GM23338 (cell line): ENCODE measurements at regions not wholly inside any gene's neighbourhood (a gene's known extent, or its start where the extent isn't known, plus 50 kb on each side); places are given as distances from the start of the nearest gene placed in this dataset.

Source experiments
- CREB1 ChIP-seq: fragments of 250-450 bp; sonication (Bioruptor Pico); IDR thresholded peaks from 2 replicates; pipeline ENCODE4 v1.5.0; 2020; ENCODE audit warnings: low read depth, mild to moderate bottlenecking, moderate library complexity
- EZH2 ChIP-seq: fragments of 200-600 bp; sonication (generic); IDR thresholded peaks from one replicate; pipeline ENCODE4 v1.8.0; 2017; ENCODE audit warnings: antibody characterized with exemption, mild to moderate bottlenecking, low read depth; ENCODE audit not compliant: unreplicated experiment
- EZH2phosphoT487 ChIP-seq: fragments of 200-600 bp; sonication (generic); IDR thresholded peaks from one replicate; pipeline ENCODE4 v1.8.1; 2018; ENCODE audit warnings: antibody characterized with exemption; ENCODE audit not compliant: unreplicated experiment
- JUNB ChIP-seq: IDR thresholded peaks from one replicate; pipeline ENCODE4 v1.6.1; 2016; ENCODE audit warnings: antibody characterized with exemption; ENCODE audit not compliant: unreplicated experiment
- POLR2AphosphoS5 ChIP-seq: IDR thresholded peaks from 2 replicates; pipeline ENCODE4 v1.6.1; 2016; ENCODE audit warnings: antibody characterized with exemption, low read depth
- ZNF114 ChIP-seq: fragments of 250-450 bp; sonication (Bioruptor Pico); IDR thresholded peaks from 2 replicates; pipeline ENCODE4 v1.5.0; 2020; ENCODE audit warnings: mild to moderate bottlenecking, moderate library complexity
- TF ChIP-seq, protein P1 (sequence below), 2 experiments: fragments of 200-600 bp in 1 of 2; sonication (generic) in 1 of 2; conservative IDR thresholded peaks; 2 replicates each; pipeline versions ENCODE4 v1.5.1 to v1.6.1; 2016 to 2017; ENCODE audit warnings: antibody characterized with exemption in 2 of 2, low read depth in 2 of 2, mild to moderate bottlenecking in 2 of 2, moderate library complexity in 1 of 2
- TF ChIP-seq, protein P2 (sequence below): fragments of 250-450 bp; sonication (Bioruptor Pico); IDR thresholded peaks from 2 replicates; pipeline ENCODE4 v1.5.0; 2020; ENCODE audit warnings: mild to moderate bottlenecking, moderate library complexity

DNA sequence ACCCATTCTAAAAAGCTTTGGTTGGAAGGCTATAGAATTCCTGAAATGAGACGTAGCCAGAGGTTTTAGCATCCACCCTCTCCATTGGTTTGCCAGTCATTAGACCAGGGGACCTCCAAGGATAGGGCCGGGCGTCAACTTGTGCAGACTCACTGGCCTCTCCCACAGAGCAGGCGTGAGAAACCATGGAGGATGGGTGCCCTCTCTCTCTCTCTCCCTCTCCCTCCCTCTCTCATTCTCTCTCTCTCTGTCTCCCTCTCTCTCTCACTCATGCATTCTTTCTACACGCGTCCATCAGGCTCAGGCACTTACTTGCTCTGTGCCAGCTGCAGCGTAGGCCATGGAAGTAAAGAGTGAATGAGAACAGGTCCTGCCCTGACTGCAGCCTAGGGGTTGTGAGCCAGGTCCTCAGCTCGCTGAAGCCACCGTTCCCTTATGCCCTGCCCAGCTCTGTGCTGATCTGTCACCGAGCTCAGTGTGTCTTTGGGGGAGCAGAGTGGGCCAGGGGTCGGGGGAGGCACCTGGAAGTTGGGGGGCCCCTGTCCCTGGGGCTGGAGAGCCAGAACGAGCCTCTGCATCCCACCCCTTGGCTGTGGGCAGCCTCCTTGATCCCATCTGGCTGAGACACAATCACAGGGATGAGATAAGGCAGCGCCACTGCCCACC is 304.4 kb upstream of the HS6ST1 start:
- TF ChIP-seq EZH2phosphoT487, result no peak
- TF ChIP-seq, protein P1, sequence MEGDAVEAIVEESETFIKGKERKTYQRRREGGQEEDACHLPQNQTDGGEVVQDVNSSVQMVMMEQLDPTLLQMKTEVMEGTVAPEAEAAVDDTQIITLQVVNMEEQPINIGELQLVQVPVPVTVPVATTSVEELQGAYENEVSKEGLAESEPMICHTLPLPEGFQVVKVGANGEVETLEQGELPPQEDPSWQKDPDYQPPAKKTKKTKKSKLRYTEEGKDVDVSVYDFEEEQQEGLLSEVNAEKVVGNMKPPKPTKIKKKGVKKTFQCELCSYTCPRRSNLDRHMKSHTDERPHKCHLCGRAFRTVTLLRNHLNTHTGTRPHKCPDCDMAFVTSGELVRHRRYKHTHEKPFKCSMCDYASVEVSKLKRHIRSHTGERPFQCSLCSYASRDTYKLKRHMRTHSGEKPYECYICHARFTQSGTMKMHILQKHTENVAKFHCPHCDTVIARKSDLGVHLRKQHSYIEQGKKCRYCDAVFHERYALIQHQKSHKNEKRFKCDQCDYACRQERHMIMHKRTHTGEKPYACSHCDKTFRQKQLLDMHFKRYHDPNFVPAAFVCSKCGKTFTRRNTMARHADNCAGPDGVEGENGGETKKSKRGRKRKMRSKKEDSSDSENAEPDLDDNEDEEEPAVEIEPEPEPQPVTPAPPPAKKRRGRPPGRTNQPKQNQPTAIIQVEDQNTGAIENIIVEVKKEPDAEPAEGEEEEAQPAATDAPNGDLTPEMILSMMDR (conservative IDR thresholded peaks at IDR 0.05; ENCODE audit: low read depth in 2 of 2), result no peak
- no peak for TF ChIP-seq EZH2
- TF ChIP-seq ZNF114 (CRISPR knock-in tag), result no peak
- TF ChIP-seq POLR2AphosphoS5, result no peak
- no peak for TF ChIP-seq JUNB
- TF ChIP-seq, protein P2, sequence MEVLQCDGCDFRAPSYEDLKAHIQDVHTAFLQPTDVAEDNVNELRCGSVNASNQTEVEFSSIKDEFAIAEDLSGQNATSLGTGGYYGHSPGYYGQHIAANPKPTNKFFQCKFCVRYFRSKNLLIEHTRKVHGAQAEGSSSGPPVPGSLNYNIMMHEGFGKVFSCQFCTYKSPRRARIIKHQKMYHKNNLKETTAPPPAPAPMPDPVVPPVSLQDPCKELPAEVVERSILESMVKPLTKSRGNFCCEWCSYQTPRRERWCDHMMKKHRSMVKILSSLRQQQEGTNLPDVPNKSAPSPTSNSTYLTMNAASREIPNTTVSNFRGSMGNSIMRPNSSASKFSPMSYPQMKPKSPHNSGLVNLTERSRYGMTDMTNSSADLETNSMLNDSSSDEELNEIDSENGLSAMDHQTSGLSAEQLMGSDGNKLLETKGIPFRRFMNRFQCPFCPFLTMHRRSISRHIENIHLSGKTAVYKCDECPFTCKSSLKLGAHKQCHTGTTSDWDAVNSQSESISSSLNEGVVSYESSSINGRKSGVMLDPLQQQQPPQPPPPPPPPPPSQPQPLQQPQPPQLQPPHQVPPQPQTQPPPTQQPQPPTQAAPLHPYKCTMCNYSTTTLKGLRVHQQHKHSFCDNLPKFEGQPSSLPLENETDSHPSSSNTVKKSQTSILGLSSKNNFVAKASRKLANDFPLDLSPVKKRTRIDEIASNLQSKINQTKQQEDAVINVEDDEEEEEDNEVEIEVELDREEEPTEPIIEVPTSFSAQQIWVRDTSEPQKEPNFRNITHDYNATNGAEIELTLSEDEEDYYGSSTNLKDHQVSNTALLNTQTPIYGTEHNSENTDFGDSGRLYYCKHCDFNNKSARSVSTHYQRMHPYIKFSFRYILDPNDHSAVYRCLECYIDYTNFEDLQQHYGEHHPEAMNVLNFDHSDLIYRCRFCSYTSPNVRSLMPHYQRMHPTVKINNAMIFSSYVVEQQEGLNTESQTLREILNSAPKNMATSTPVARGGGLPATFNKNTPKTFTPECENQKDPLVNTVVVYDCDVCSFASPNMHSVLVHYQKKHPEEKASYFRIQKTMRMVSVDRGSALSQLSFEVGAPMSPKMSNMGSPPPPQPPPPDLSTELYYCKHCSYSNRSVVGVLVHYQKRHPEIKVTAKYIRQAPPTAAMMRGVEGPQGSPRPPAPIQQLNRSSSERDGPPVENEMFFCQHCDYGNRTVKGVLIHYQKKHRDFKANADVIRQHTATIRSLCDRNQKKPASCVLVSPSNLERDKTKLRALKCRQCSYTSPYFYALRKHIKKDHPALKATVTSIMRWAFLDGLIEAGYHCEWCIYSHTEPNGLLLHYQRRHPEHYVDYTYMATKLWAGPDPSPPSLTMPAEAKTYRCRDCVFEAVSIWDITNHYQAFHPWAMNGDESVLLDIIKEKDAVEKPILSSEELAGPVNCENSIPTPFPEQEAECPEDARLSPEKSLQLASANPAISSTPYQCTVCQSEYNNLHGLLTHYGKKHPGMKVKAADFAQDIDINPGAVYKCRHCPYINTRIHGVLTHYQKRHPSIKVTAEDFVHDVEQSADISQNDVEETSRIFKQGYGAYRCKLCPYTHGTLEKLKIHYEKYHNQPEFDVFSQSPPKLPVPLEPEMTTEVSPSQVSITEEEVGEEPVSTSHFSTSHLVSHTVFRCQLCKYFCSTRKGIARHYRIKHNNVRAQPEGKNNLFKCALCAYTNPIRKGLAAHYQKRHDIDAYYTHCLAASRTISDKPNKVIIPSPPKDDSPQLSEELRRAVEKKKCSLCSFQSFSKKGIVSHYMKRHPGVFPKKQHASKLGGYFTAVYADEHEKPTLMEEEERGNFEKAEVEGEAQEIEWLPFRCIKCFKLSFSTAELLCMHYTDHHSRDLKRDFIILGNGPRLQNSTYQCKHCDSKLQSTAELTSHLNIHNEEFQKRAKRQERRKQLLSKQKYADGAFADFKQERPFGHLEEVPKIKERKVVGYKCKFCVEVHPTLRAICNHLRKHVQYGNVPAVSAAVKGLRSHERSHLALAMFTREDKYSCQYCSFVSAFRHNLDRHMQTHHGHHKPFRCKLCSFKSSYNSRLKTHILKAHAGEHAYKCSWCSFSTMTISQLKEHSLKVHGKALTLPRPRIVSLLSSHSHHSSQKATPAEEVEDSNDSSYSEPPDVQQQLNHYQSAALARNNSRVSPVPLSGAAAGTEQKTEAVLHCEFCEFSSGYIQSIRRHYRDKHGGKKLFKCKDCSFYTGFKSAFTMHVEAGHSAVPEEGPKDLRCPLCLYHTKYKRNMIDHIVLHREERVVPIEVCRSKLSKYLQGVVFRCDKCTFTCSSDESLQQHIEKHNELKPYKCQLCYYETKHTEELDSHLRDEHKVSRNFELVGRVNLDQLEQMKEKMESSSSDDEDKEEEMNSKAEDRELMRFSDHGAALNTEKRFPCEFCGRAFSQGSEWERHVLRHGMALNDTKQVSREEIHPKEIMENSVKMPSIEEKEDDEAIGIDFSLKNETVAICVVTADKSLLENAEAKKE, result no peak
- no peak for TF ChIP-seq CREB1 (CRISPR knock-in tag)
